ENCODE measurements at regions not wholly inside any gene's neighbourhood (a gene's known extent, or its start where the extent isn't known, plus 50 kb on each side); places are given as distances from the start of the nearest gene placed in this dataset.

DNA sequence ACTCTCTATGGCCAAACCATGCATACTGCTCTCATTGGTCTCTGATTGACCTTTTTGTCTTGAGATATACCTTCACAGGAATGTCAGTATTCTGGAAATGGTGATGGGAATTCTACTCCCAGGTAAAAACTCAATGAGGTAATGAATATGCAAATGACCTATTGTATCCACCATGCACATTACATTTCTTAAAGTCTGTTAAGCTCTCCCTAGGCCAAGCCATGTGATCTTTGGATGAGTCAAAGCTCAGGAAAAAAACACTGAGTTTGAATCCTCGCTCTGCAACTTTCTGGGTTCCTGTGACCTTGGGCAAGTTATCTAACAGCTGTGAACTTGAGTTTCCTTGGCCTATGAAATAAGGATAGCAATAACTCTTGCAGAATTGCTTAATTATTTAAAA lies 175.4 kb downstream of the PPP1R2C start:
- no peak overlapping the region for H3K4me3 ChIP-seq (ENCODE audit: low read depth, low read length)
- ChIA-PET CTCF (interaction anchor here (0.6 to 1.8 kb wide), 2 partner anchors 12 to 77 kb away, joined by 5 read pairs; no protein-coding TSS in a partner anchor), POLR2A (no interaction called here)
- TF ChIP-seq ZNF26 (tag by site-specific recombination; IDR thresholded peaks at IDR 0.05) (no peak), ZNF121 (tag by site-specific recombination; IDR thresholded peaks at IDR 0.05) (no peak), ZNF138 (tag by site-specific recombination; IDR thresholded peaks at IDR 0.05; ENCODE audit: borderline replicate concordance) (no peak), KLF8 (tag by site-specific recombination; IDR thresholded peaks at IDR 0.05) (no peak), KLF10 (tag by site-specific recombination; IDR thresholded peaks at IDR 0.05) (no peak), ZNF132 (tag by site-specific recombination; IDR thresholded peaks at IDR 0.05; ENCODE audit: borderline replicate concordance) (no peak), ZNF366 (tag by site-specific recombination; conservative IDR thresholded peaks at IDR 0.05) (no peak), ZNF549 (tag by site-specific recombination; IDR thresholded peaks at IDR 0.05) (no peak), ZNF629 (tag by site-specific recombination; IDR thresholded peaks at IDR 0.05) (no peak), ZNF561 (tag by site-specific recombination; IDR thresholded peaks at IDR 0.05; ENCODE audit: borderline replicate concordance) (no peak)
- TF ChIP-seq, protein P1, sequence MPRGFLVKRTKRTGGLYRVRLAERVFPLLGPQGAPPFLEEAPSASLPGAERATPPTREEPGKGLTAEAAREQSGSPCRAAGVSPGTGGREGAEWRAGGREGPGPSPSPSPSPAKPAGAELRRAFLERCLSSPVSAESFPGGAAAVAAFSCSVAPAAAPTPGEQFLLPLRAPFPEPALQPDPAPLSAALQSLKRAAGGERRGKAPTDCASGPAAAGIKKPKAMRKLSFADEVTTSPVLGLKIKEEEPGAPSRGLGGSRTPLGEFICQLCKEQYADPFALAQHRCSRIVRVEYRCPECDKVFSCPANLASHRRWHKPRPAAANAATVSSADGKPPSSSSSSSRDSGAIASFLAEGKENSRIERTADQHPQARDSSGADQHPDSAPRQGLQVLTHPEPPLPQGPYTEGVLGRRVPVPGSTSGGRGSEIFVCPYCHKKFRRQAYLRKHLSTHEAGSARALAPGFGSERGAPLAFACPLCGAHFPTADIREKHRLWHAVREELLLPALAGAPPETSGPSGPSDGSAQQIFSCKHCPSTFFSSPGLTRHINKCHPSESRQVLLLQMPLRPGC (tag by site-specific recombination; IDR thresholded peaks at IDR 0.05): no peak
- no peaks in the 10 kb centered on the region for H3K36me3 ChIP-seq (ENCODE audit: control insufficient read depth in 2 of 2, insufficient read depth in 1 of 2, low read length in 2 of 2)
- H3K27ac ChIP-seq (ENCODE audit: extremely low read depth, low read depth, low read length): no peak overlapping the region
- H3K4me1 ChIP-seq (ENCODE audit: control insufficient read depth, insufficient read depth, low read length): no peaks in the 10 kb centered on the region
- H3K9me3 ChIP-seq (ENCODE audit: control insufficient read depth, insufficient read depth, low read depth, low read length): no peaks in the 10 kb centered on the region

- no peaks in the 10 kb centered on the region for H3K9me3 ChIP-seq (ENCODE audit: control insufficient read depth, insufficient read depth, low read depth, low read length)
- ChIA-PET CTCF (interaction anchor here (1.8 kb wide), 1 partner anchor 13 kb away, joined by 5 read pairs; no protein-coding TSS in a partner anchor), POLR2A (no interaction called here)
Observed at GRCh38 chrX:42602136-42602535, 175.8 kb downstream of the PPP1R2C start.

DNA sequence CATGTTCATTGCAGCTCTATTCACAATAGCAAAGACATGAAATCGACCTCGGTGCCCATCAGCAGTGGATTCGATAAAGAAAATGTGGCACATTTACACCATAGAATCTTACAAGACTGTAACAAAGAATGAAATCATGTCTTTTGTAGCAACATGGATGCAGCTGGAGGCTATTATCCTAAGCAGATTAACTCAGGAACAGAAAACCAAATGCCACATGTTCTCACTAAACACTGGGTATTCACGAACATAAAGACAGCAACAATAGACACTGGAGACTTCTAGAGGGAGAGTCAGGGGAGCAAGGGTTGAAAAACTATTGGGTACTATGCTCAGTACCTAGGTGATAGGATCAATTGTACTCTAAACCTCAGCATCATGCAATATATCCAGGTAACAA lies 180.5 kb downstream of the PPP1R2C start:
- no peaks in the 10 kb centered on the region for H3K4me1 ChIP-seq (ENCODE audit: control insufficient read depth, insufficient read depth, low read length)
- H3K9me3 ChIP-seq (ENCODE audit: control insufficient read depth, insufficient read depth, low read depth, low read length): no peaks in the 10 kb centered on the region
- H3K4me3 ChIP-seq (ENCODE audit: low read depth, low read length): no peak overlapping the region
- H3K27ac ChIP-seq (ENCODE audit: extremely low read depth, low read depth, low read length): no peak overlapping the region
- POLR2A ChIA-PET: no interaction called here
- H3K36me3 ChIP-seq (ENCODE audit: control insufficient read depth in 2 of 2, insufficient read depth in 1 of 2, low read length in 2 of 2): no peaks in the 10 kb centered on the region
- TF ChIP-seq ZNF433 (tag by site-specific recombination; IDR thresholded peaks at IDR 0.05; ENCODE audit: low read depth) (no peak), ZSCAN23 (tag by site-specific recombination; IDR thresholded peaks at IDR 0.05) (no peak)
- TF ChIP-seq, protein P2, sequence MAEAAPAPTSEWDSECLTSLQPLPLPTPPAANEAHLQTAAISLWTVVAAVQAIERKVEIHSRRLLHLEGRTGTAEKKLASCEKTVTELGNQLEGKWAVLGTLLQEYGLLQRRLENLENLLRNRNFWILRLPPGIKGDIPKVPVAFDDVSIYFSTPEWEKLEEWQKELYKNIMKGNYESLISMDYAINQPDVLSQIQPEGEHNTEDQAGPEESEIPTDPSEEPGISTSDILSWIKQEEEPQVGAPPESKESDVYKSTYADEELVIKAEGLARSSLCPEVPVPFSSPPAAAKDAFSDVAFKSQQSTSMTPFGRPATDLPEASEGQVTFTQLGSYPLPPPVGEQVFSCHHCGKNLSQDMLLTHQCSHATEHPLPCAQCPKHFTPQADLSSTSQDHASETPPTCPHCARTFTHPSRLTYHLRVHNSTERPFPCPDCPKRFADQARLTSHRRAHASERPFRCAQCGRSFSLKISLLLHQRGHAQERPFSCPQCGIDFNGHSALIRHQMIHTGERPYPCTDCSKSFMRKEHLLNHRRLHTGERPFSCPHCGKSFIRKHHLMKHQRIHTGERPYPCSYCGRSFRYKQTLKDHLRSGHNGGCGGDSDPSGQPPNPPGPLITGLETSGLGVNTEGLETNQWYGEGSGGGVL (tag by site-specific recombination; IDR thresholded peaks at IDR 0.05): no peak
- CTCF ChIA-PET: interaction anchor here (0.6 to 1.2 kb wide), 2 partner anchors 17 to 42 kb away, joined by 4 to 6 read pairs; no protein-coding TSS in a partner anchor

More at GRCh38 chrX:42602136-42602535, 175.8 kb downstream of the PPP1R2C start:
- Histone ChIP-seq H3K27ac (ENCODE audit: extremely low read depth, low read depth, low read length) (no peak overlapping the region), H3K4me3 (ENCODE audit: low read depth, low read length) (no peak overlapping the region), H3K36me3 (ENCODE audit: control insufficient read depth in 2 of 2, insufficient read depth in 1 of 2, low read length in 2 of 2) (no peaks in the 10 kb centered on the region), H3K4me1 (ENCODE audit: control insufficient read depth, insufficient read depth, low read length) (no peaks in the 10 kb centered on the region)
- TF ChIP-seq ZNF610 (tag by site-specific recombination; IDR thresholded peaks at IDR 0.05; ENCODE audit: borderline replicate concordance) (no peak), ZNF146 (tag by site-specific recombination; IDR thresholded peaks at IDR 0.05) (no peak), KLF17 (tag by site-specific recombination; IDR thresholded peaks at IDR 0.05) (no peak), GLI4 (tag by site-specific recombination; IDR thresholded peaks at IDR 0.05) (no peak)

Data from HEK293 (cell line).